WTC11 (cell line): ENCODE measurements at regions not wholly inside any gene's neighbourhood (a gene's known extent, or its start where the extent isn't known, plus 50 kb on each side); places are given as distances from the start of the nearest gene placed in this dataset.

Source experiments
- CREB1 ChIP-seq: sonication (generic); formaldehyde crosslinking; IDR thresholded peaks from 2 replicates; pipeline ENCODE4 v1.8.0; 2023; ENCODE audit warnings: mild to moderate bottlenecking, missing genetic modification reagents
- IRF2 ChIP-seq: sonication (generic); formaldehyde crosslinking; IDR thresholded peaks from 2 replicates; pipeline ENCODE4 v1.8.0; 2022; ENCODE audit warnings: low read depth, missing genetic modification reagents, borderline replicate concordance
- JUN ChIP-seq: sonication (generic); formaldehyde crosslinking; IDR thresholded peaks from 2 replicates; pipeline ENCODE4 v1.8.0; 2023; ENCODE audit warnings: mild to moderate bottlenecking, missing genetic modification reagents
- NFE2L1 ChIP-seq: sonication (generic); formaldehyde crosslinking; IDR thresholded peaks from 2 replicates; pipeline ENCODE4 v1.8.1; 2023; ENCODE audit warnings: missing genetic modification reagents
- SP1 ChIP-seq: sonication (generic); formaldehyde crosslinking; conservative IDR thresholded peaks from 2 replicates; pipeline ENCODE4 v1.8.1; 2022; ENCODE audit warnings: missing genetic modification reagents
- ZNF263 ChIP-seq: sonication (generic); formaldehyde crosslinking; IDR thresholded peaks from 2 replicates; pipeline ENCODE4 v1.8.1; 2022; ENCODE audit warnings: low read depth, mild to moderate bottlenecking, moderate library complexity, missing genetic modification reagents
- TF ChIP-seq, protein P1 (sequence below): fragments of 200-600 bp; IDR thresholded peaks from 2 replicates; pipeline ENCODE4 v1.8.0; 2022; ENCODE audit warnings: antibody characterized with exemption
- TF ChIP-seq, protein P2 (sequence below): sonication (generic); formaldehyde crosslinking; IDR thresholded peaks from 2 replicates; pipeline ENCODE4 v1.8.0; 2023; ENCODE audit warnings: mild to moderate bottlenecking, missing genetic modification reagents
- TF ChIP-seq, protein P3 (sequence below): sonication (generic); formaldehyde crosslinking; IDR thresholded peaks from 2 replicates; pipeline ENCODE4 v1.8.0; 2022; ENCODE audit warnings: mild to moderate bottlenecking, missing genetic modification reagents
- TF ChIP-seq, protein P4 (sequence below): sonication (generic); formaldehyde crosslinking; IDR thresholded peaks from 2 replicates; pipeline ENCODE4 v1.8.1; 2023; ENCODE audit warnings: mild to moderate bottlenecking, missing genetic modification reagents, moderate library complexity
- TF ChIP-seq, protein P5 (sequence below): sonication (generic); formaldehyde crosslinking; IDR thresholded peaks from 2 replicates; pipeline ENCODE4 v1.8.1; 2023; ENCODE audit warnings: mild to moderate bottlenecking, moderate library complexity, missing genetic modification reagents
- TF ChIP-seq, protein P6 (sequence below): sonication (generic); formaldehyde crosslinking; IDR thresholded peaks from 2 replicates; pipeline ENCODE4 v1.8.1; 2023; ENCODE audit warnings: mild to moderate bottlenecking, missing genetic modification reagents
- TF ChIP-seq, protein P7 (sequence below): fragments of 250-450 bp; sonication (Bioruptor Pico); IDR thresholded peaks from 2 replicates; pipeline ENCODE4 v1.9.0; 2021; ENCODE audit warnings: mild to moderate bottlenecking

DNA sequence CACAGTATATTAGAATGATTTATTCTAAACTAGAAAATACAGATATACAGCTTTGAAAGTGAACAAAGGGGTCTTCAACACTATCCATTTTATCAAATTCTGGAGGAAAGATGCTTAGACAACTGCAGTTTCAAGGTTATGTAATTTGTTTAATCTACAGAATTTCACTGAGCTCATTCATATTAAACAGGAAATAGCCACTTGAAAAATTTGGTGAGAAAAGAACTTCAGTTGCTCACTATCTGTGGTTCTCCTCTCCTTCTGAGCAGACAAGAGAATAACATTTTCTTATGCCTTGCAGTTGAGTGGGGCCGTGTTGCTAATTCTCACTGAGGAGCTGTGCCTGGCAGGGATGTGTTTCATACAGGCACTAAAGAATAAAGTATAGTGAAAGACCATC, 1428.2 kb downstream of the CDH12 start:
- TF ChIP-seq, protein P1, sequence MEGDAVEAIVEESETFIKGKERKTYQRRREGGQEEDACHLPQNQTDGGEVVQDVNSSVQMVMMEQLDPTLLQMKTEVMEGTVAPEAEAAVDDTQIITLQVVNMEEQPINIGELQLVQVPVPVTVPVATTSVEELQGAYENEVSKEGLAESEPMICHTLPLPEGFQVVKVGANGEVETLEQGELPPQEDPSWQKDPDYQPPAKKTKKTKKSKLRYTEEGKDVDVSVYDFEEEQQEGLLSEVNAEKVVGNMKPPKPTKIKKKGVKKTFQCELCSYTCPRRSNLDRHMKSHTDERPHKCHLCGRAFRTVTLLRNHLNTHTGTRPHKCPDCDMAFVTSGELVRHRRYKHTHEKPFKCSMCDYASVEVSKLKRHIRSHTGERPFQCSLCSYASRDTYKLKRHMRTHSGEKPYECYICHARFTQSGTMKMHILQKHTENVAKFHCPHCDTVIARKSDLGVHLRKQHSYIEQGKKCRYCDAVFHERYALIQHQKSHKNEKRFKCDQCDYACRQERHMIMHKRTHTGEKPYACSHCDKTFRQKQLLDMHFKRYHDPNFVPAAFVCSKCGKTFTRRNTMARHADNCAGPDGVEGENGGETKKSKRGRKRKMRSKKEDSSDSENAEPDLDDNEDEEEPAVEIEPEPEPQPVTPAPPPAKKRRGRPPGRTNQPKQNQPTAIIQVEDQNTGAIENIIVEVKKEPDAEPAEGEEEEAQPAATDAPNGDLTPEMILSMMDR, result no peak
- TF ChIP-seq JUN (CRISPR knock-in tag) (no peak), SP1 (CRISPR knock-in tag) (no peak), IRF2 (no peak), NFE2L1 (CRISPR knock-in tag) (no peak), CREB1 (CRISPR knock-in tag) (no peak), ZNF263 (CRISPR knock-in tag) (no peak)
- TF ChIP-seq, protein P2, sequence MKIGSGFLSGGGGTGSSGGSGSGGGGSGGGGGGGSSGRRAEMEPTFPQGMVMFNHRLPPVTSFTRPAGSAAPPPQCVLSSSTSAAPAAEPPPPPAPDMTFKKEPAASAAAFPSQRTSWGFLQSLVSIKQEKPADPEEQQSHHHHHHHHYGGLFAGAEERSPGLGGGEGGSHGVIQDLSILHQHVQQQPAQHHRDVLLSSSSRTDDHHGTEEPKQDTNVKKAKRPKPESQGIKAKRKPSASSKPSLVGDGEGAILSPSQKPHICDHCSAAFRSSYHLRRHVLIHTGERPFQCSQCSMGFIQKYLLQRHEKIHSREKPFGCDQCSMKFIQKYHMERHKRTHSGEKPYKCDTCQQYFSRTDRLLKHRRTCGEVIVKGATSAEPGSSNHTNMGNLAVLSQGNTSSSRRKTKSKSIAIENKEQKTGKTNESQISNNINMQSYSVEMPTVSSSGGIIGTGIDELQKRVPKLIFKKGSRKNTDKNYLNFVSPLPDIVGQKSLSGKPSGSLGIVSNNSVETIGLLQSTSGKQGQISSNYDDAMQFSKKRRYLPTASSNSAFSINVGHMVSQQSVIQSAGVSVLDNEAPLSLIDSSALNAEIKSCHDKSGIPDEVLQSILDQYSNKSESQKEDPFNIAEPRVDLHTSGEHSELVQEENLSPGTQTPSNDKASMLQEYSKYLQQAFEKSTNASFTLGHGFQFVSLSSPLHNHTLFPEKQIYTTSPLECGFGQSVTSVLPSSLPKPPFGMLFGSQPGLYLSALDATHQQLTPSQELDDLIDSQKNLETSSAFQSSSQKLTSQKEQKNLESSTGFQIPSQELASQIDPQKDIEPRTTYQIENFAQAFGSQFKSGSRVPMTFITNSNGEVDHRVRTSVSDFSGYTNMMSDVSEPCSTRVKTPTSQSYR (CRISPR knock-in tag), result no peak
- TF ChIP-seq, protein P3, sequence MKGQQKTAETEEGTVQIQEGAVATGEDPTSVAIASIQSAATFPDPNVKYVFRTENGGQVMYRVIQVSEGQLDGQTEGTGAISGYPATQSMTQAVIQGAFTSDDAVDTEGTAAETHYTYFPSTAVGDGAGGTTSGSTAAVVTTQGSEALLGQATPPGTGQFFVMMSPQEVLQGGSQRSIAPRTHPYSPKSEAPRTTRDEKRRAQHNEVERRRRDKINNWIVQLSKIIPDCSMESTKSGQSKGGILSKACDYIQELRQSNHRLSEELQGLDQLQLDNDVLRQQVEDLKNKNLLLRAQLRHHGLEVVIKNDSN (CRISPR knock-in tag), result no peak
- TF ChIP-seq, protein P4, sequence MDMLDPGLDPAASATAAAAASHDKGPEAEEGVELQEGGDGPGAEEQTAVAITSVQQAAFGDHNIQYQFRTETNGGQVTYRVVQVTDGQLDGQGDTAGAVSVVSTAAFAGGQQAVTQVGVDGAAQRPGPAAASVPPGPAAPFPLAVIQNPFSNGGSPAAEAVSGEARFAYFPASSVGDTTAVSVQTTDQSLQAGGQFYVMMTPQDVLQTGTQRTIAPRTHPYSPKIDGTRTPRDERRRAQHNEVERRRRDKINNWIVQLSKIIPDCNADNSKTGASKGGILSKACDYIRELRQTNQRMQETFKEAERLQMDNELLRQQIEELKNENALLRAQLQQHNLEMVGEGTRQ (CRISPR knock-in tag), result no peak
- TF ChIP-seq, protein P5, sequence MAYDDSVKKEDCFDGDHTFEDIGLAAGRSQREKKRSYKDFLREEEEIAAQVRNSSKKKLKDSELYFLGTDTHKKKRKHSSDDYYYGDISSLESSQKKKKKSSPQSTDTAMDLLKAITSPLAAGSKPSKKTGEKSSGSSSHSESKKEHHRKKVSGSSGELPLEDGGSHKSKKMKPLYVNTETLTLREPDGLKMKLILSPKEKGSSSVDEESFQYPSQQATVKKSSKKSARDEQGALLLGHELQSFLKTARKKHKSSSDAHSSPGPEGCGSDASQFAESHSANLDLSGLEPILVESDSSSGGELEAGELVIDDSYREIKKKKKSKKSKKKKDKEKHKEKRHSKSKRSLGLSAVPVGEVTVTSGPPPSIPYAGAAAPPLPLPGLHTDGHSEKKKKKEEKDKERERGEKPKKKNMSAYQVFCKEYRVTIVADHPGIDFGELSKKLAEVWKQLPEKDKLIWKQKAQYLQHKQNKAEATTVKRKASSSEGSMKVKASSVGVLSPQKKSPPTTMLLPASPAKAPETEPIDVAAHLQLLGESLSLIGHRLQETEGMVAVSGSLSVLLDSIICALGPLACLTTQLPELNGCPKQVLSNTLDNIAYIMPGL, result no peak
- TF ChIP-seq, protein P6, sequence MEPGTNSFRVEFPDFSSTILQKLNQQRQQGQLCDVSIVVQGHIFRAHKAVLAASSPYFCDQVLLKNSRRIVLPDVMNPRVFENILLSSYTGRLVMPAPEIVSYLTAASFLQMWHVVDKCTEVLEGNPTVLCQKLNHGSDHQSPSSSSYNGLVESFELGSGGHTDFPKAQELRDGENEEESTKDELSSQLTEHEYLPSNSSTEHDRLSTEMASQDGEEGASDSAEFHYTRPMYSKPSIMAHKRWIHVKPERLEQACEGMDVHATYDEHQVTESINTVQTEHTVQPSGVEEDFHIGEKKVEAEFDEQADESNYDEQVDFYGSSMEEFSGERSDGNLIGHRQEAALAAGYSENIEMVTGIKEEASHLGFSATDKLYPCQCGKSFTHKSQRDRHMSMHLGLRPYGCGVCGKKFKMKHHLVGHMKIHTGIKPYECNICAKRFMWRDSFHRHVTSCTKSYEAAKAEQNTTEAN (CRISPR knock-in tag), result no peak
- TF ChIP-seq, protein P7, sequence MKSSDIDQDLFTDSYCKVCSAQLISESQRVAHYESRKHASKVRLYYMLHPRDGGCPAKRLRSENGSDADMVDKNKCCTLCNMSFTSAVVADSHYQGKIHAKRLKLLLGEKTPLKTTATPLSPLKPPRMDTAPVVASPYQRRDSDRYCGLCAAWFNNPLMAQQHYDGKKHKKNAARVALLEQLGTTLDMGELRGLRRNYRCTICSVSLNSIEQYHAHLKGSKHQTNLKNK (CRISPR knock-in tag), result no peak
